A673 (cell line): ENCODE measurements at regions not wholly inside any gene's neighbourhood (a gene's known extent, or its start where the extent isn't known, plus 50 kb on each side); places are given as distances from the start of the nearest gene placed in this dataset.

ENCODE experiments used
- CTCF ChIP-seq: fragments of 300-800, 200-600 bp; sonication (generic); conservative IDR thresholded peaks from 2 replicates; pipeline ENCODE4 v1.5.1; 2017; ENCODE audit warnings: low read depth, mild to moderate bottlenecking, antibody characterized with exemption, low read length, moderate library complexity, mixed read lengths
- EZH2 ChIP-seq: fragments of 200-600 bp; sonication (generic); IDR thresholded peaks from 2 replicates; pipeline ENCODE4 v1.6.1; 2017; ENCODE audit warnings: borderline replicate concordance, low read depth, mild to moderate bottlenecking, mixed read lengths, antibody characterized with exemption, low read length; ENCODE audit not compliant: poor library complexity, severe bottlenecking

GRCh38 chr21:30958741-30959140, 77.4 kb upstream of the KRTAP11-1 start:
- no peak for TF ChIP-seq CTCF
- TF ChIP-seq EZH2 = no peak
